ENCODE measurements at regions not wholly inside any gene's neighbourhood (a gene's known extent, or its start where the extent isn't known, plus 50 kb on each side); places are given as distances from the start of the nearest gene placed in this dataset.
"Not testable (repeated sequence)": the region's sequence is repeated elsewhere in the genome, so short reads cannot be mapped to it uniquely, and the experiment has no call there.

DNA sequence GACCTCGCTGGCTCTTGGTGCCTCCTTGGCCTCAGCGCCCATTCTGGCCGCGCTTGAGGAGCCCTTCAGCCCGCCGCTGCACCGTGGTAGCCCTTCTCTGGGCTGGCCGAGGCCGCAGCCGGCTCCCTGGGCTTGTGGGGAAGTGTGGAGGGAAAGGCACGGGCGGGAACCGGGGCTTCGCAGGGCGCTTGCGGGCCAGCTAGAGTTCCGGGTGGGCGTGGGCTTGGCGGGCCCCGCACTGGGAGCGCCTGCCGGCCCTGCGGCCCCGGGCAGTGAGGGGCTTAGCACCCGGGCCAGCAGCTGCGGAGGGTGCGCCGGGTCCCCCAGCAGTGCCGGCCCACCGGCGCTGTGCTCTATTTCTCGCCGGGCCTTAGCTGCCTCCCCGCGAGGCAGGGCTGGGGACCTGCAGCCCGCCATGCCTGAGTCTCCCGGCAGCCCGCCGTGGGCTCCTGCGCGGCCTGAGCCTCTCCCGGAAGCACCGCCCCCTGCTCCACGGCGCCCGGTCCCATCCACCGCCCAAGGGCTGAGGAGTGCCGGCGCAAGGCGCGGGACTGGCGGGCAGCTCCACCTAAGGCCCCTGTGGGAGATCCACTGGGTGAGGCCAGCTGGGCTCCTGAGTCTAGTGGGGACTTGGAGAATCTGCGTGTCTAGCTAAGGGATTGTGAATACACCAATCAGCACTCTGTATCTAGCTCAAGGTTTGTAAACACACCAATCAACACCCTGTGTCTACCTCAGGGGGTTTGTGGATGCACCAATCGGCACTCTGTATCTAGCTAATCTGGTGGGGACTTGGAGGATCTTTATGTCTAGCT lies 141.1 kb downstream of the SLCO4C1 start:
- H3K4me1 ChIP-seq, H3K36me3 ChIP-seq, H3K27ac ChIP-seq, H4K20me1 ChIP-seq, H3K9ac ChIP-seq, H3K9me3 ChIP-seq, H3K27me3 ChIP-seq, H3K4me2 ChIP-seq, H3K4me3 ChIP-seq: not testable (repeated sequence)

DNA sequence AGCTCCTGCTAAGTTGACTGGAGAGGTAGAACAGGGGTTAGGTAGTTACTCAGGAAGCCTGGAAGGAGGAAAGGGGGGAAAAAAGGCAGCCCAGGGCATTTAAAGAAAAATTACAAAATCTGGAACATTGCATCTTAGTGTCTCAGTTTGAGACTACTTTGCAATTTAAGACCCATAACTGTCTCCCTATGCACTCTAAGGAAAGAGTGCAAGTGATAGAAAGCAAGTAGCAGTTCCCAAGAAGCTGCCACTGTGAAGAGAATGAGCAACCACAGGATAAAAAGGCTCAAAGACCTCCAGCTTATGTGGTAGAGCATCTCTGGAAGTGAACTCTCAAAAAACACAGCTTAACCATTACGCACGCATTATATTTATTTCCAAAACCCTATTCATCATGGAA lies 141.8 kb downstream of the SLCO4C1 start:
- no peak overlapping the region for H3K9ac ChIP-seq
- no peak for TF ChIP-seq Cebpa-rat (IDR thresholded peaks at IDR 0.05)
- H4K20me1 ChIP-seq: no peaks in the 10 kb centered on the region
- H3K4me1 ChIP-seq: no peaks in the 10 kb centered on the region
- no peak overlapping the region for H3K4me2 ChIP-seq
- H3K27ac ChIP-seq: no peak overlapping the region
- H3K36me3 ChIP-seq: no peaks in the 10 kb centered on the region
- H3K9me3 ChIP-seq: peaks cover 9% of the 10 kb centered on the region; the same call in 1 of the 2 replicates
- no peak overlapping the region for H3K4me3 ChIP-seq
- no peaks in the 10 kb centered on the region for H3K27me3 ChIP-seq

DNA sequence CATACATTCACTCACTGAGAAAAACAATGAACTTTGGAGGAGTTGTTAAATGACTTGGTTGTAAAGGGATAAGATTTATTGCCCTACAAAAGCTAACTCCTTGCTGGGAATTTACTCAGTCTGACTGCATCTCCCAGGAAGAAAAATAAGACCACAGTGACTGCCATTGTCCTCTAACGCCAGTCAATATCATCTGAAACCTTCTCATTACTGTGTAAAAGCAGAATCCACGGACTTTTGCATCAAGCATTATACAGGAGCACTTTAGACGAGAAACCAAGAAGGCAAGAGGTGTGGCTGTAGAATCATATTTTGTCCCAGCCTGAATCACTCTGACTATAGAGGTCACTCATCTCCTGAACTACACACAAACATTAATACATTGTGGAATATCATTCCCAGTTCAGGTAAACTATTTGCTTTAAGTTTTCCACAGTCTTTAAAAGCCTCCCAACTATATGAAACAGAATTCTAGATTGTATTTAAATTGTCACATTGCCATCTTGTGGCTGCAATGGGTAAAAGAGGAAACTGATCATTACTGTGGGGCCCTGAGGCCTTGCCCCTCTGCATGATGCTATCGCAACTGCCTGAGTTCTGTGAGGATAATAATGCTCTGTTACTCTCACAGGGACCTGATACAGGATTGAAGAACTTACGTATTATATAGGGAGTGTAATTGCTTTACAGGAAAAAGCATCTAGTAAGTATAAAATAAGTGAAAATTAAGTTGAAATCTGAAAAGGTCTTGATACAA lies 142.9 kb downstream of the SLCO4C1 start:
- no peaks in the 10 kb centered on the region for H3K27me3 ChIP-seq
- no peak overlapping the region for H3K4me3 ChIP-seq
- no peak overlapping the region for H3K4me2 ChIP-seq

DNA sequence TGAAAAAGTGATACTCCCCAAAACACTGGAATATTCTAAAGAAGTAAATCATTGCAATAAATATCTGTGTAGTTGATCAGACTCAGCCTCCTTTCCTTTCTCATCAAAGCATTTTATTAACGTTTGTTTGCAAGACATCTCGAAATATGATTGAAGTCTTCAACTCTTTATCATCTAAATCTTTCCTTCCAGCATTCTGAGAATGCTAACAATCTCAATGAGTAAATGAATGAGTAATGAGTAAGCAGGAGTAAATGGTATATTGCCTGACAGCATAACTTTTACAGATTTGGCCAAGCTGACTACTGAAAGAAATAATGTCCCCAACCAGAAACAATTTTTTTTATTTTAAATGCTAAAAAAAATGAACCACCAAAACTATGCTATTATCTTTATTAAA lies 157.1 kb downstream of the SLCO4C1 start:
- Histone ChIP-seq H3K27ac (no peak overlapping the region), H4K20me1 (no peaks in the 10 kb centered on the region), H3K4me1 (no peaks in the 10 kb centered on the region), H3K4me3 (no peak overlapping the region), H3K9ac (no peak overlapping the region), H3K27me3 (no peaks in the 10 kb centered on the region), H3K36me3 (no peaks in the 10 kb centered on the region), H3K9me3 (no peaks in the 10 kb centered on the region), H3K4me2 (no peak overlapping the region)
- TF ChIP-seq Cebpa-rat (IDR thresholded peaks at IDR 0.05): no peak

More for the DNA sequence above, 142.9 kb downstream of the SLCO4C1 start:
- Histone ChIP-seq H3K36me3 (no peaks in the 10 kb centered on the region), H3K4me1 (no peaks in the 10 kb centered on the region), H4K20me1 (no peaks in the 10 kb centered on the region), H3K9ac (no peak overlapping the region), H3K27ac (no peak overlapping the region), H3K9me3 (peaks cover 9% of the 10 kb centered on the region; the same call in 1 of the 2 replicates)
- TF ChIP-seq Cebpa-rat (IDR thresholded peaks at IDR 0.05): no peak

DNA sequence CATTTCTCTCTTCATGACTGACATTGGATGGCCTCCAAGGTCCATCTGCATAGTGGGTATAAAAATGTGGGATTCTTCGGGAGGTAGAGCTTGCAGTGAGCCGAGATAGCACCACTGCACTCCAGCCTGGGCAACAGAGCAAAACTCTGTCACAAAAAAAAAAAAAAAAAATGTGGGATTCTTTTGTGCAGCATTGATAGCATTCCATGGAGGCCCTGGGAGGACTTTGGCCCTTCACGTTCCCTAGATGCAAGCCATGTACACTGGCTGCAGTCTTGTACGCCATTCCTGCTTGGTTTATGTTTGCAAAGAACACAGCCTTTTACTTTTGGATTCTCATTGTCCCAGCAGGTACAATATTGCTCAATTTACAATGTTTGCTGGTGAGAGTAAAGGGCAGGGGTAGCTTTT lies 157.8 kb downstream of the SLCO4C1 start:
- no peaks in the 10 kb centered on the region for H4K20me1 ChIP-seq
- H3K27ac ChIP-seq: no peak overlapping the region
- H3K9me3 ChIP-seq: no peaks in the 10 kb centered on the region
- no peaks in the 10 kb centered on the region for H3K36me3 ChIP-seq
- H3K4me2 ChIP-seq: no peak overlapping the region
- TF ChIP-seq Cebpa-rat (IDR thresholded peaks at IDR 0.05): no peak
- H3K27me3 ChIP-seq: no peaks in the 10 kb centered on the region
- no peak overlapping the region for H3K4me3 ChIP-seq
- no peak overlapping the region for H3K9ac ChIP-seq
- H3K4me1 ChIP-seq: no peaks in the 10 kb centered on the region

DNA sequence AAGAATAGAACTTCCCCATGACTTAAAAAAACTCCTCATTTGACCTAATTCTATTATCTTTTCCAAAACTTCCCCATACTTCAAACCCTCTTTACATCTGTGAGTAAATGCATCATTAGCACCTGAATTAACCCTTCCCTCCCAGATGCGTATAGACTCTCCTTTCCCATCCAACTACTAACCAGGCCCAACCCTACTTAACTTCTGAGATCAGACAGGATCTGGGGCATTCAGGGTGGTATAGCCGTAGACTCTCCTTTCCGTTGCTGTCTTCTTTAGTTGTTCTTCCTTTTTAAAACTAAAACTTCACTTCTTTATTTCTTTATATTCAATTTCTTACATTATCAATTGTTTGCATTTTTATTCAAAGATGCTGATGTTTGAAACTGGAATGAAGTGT lies 165.2 kb downstream of the SLCO4C1 start:
- no peak for TF ChIP-seq Cebpa-rat (IDR thresholded peaks at IDR 0.05)
- no peak overlapping the region for H3K4me3 ChIP-seq
- no peak overlapping the region for H3K4me2 ChIP-seq
- H3K36me3 ChIP-seq: no peaks in the 10 kb centered on the region
- no peaks in the 10 kb centered on the region for H3K9me3 ChIP-seq
- no peak overlapping the region for H3K27ac ChIP-seq
- H3K27me3 ChIP-seq: no peaks in the 10 kb centered on the region
- no peak overlapping the region for H3K9ac ChIP-seq
- H4K20me1 ChIP-seq: no peaks in the 10 kb centered on the region
- no peaks in the 10 kb centered on the region for H3K4me1 ChIP-seq

DNA sequence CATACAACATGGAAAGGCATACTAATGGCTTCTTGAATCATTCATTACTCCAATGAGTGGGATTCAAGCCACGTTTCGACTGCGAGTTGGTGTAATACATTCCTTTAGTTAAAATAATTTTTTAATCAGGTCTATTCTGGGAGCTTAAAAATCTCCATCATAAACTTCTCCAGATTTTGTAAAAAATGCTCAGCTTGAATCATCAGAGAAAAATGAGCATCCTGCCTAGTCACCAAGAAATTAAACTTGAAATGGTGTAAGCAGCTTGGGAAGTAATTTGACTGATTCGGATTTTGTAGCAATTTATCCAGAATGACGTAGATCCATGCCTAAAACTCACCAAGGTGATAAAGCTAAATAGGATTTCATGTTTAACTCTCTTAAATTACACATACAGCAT lies 165.7 kb downstream of the SLCO4C1 start:
- Histone ChIP-seq H3K9me3 (no peaks in the 10 kb centered on the region), H3K4me3 (no peak overlapping the region), H3K27ac (no peak overlapping the region), H3K27me3 (no peaks in the 10 kb centered on the region), H3K9ac (no peak overlapping the region), H3K36me3 (no peaks in the 10 kb centered on the region), H4K20me1 (no peaks in the 10 kb centered on the region), H3K4me1 (no peaks in the 10 kb centered on the region), H3K4me2 (no peak overlapping the region)
- no peak for TF ChIP-seq Cebpa-rat (IDR thresholded peaks at IDR 0.05)

DNA sequence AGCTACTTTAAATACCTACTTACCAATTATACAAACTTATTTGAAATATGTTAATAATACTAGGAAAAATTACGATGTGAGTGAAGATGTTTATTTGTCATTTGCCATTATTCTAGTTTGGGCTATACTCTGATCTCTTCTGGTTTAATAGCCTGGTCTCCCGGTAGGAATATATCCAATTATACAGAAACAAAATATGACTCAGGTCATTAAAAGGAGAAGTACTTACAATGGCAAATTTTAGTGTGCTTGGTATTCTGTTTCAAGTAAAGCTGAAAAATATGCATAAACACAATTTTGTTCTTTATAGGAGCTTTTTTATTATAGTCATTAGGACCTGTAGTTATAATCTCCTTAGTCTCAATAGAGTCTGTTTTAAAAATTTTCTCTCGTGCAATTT lies 176.8 kb downstream of the SLCO4C1 start:
- Histone ChIP-seq H3K9ac (no peak overlapping the region), H3K4me3 (no peak overlapping the region), H3K27me3 (no peaks in the 10 kb centered on the region), H4K20me1 (no peaks in the 10 kb centered on the region), H3K4me2 (no peak overlapping the region), H3K9me3 (no peaks in the 10 kb centered on the region), H3K27ac (no peak overlapping the region), H3K4me1 (no peaks in the 10 kb centered on the region), H3K36me3 (no peaks in the 10 kb centered on the region)
- TF ChIP-seq Cebpa-rat (IDR thresholded peaks at IDR 0.05): no peak

DNA sequence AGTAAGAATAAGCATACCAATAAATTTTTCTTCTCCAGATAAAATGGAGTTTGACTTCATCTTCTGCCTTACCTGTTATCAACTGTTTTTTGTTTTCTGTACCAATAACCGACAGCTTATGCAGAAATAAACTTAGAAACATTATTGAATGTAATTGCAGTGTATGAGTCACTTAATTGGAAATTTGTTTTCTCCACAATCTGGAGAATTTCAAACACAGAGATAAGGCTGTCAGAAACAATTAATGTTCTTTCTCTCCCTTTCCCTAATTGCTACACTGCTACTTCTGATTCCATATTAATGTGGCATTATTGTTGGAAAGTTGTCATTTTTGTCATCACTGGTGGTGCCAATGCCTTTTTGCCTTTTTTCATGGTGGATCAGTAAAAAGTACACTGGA lies 180.3 kb downstream of the SLCO4C1 start:
- Histone ChIP-seq H3K4me1 (no peaks in the 10 kb centered on the region), H3K36me3 (no peaks in the 10 kb centered on the region)
- TF ChIP-seq Cebpa-rat (IDR thresholded peaks at IDR 0.05): no peak

DNA sequence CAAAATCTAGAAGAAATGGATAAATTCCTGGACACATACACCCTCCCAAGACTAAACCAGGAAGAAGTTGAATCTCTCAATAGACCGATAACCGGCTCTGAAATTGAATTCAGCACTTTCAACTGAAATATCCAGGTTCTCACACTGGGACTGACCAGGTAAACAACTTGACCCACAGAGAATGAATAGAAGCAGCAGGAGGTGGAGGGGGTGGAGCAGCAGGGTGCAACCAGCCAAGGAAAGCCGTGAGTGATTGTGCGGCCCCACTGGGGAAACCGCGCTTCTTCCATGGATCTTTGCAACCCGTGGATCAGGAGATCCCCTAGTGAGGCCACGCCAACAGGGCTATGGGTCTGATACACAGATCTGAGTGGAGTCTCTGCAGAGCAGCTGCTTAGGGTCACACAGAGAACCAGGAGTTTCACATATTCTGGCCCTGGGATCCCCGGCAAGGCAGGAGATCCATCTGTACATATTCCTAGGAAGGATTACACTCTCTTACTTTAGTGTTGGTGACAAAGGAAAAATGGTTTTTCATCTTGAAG lies 181.5 kb downstream of the SLCO4C1 start:
- no peaks in the 10 kb centered on the region for H3K4me1 ChIP-seq
- H3K27me3 ChIP-seq: no peaks in the 10 kb centered on the region
- no peak for TF ChIP-seq Cebpa-rat (IDR thresholded peaks at IDR 0.05)
- no peaks in the 10 kb centered on the region for H3K36me3 ChIP-seq
- no peak overlapping the region for H3K4me2 ChIP-seq
- no peaks in the 10 kb centered on the region for H3K9me3 ChIP-seq
- no peak overlapping the region for H3K4me3 ChIP-seq
- no peaks in the 10 kb centered on the region for H4K20me1 ChIP-seq
- H3K9ac ChIP-seq: no peak overlapping the region
- H3K27ac ChIP-seq: no peak overlapping the region

More for the DNA sequence above, 180.3 kb downstream of the SLCO4C1 start:
- H3K27me3 ChIP-seq: no peaks in the 10 kb centered on the region
- no peak overlapping the region for H3K4me3 ChIP-seq
- no peak overlapping the region for H3K4me2 ChIP-seq
- no peaks in the 10 kb centered on the region for H4K20me1 ChIP-seq
- H3K9me3 ChIP-seq: no peaks in the 10 kb centered on the region
- no peak overlapping the region for H3K27ac ChIP-seq
- no peak overlapping the region for H3K9ac ChIP-seq

Measured in BLaER1 (cell line).